HEK293T (cell line): ENCODE measurements at regions not wholly inside any gene's neighbourhood (a gene's known extent, or its start where the extent isn't known, plus 50 kb on each side); places are given as distances from the start of the nearest gene placed in this dataset.

Experiments
- CTCF ChIA-PET: fragments of 350-600 bp; formaldehyde crosslinking; extraction: SDS; loops from one replicate; lab custom pipeline; 2021; ENCODE audit warnings: antibody characterized with exemption, inconsistent platforms; lab: Yijun Ruan, JAX
- POLR2A ChIA-PET: fragments of 350-600 bp; formaldehyde crosslinking; extraction: SDS; loops from one replicate; lab custom pipeline; 2020; ENCODE audit warnings: antibody characterized with exemption, inconsistent platforms; lab: Yijun Ruan, JAX
- DNase-seq: peaks from one replicate; pipeline ENCODE4 v3.0.0; 2012; ENCODE audit warnings: mixed read lengths; ENCODE audit errors: extremely low spot score
- ARNT ChIP-seq: fragments of 450-650 bp; IDR thresholded peaks from 2 replicates; pipeline ENCODE4 v1.6.1; 2017; ENCODE audit warnings: mild to moderate bottlenecking
- BHLHE40 ChIP-seq: fragments of 450-650 bp; IDR thresholded peaks from 2 replicates; pipeline ENCODE4 v1.6.1; 2016; ENCODE audit warnings: mild to moderate bottlenecking, moderate library complexity, borderline replicate concordance
- CTBP1 ChIP-seq: fragments of 450-650 bp; IDR thresholded peaks from 2 replicates; pipeline ENCODE4 v1.6.1; 2016; ENCODE audit warnings: borderline replicate concordance
- ELF4 ChIP-seq: fragments of 450-650 bp; IDR thresholded peaks from 2 replicates; pipeline ENCODE4 v1.6.1; 2017; ENCODE audit warnings: antibody characterized with exemption
- FOXA1 ChIP-seq: fragments of 450-650 bp; IDR thresholded peaks from 2 replicates; pipeline ENCODE4 v1.6.1; 2016; ENCODE audit warnings: mild to moderate bottlenecking
- FOXK2 ChIP-seq: fragments of 450-650 bp; IDR thresholded peaks from 2 replicates; pipeline ENCODE4 v1.6.1; 2016; ENCODE audit warnings: mild to moderate bottlenecking
- FOXM1 ChIP-seq: fragments of 450-650 bp; IDR thresholded peaks from 2 replicates; pipeline ENCODE4 v1.6.1; 2017; ENCODE audit warnings: mild to moderate bottlenecking, borderline replicate concordance
- HDGF ChIP-seq: fragments of 450-650 bp; IDR thresholded peaks from 2 replicates; pipeline ENCODE4 v1.6.1; 2017; ENCODE audit warnings: antibody characterized with exemption, borderline replicate concordance
- L3MBTL2 ChIP-seq: fragments of 450-650 bp; conservative IDR thresholded peaks from 2 replicates; pipeline ENCODE4 v1.6.1; 2016; ENCODE audit warnings: mild to moderate bottlenecking
- LEF1 ChIP-seq: fragments of 450-650 bp; IDR thresholded peaks from 2 replicates; pipeline ENCODE4 v1.6.1; 2017; ENCODE audit warnings: mild to moderate bottlenecking, borderline replicate concordance
- NFRKB ChIP-seq: fragments of 450-650 bp; IDR thresholded peaks from 2 replicates; pipeline ENCODE4 v1.6.1; 2016; ENCODE audit warnings: mild to moderate bottlenecking, moderate library complexity
- SP1 ChIP-seq: fragments of 450-650 bp; IDR thresholded peaks from 2 replicates; pipeline ENCODE4 v1.6.1; 2017
- SUZ12 ChIP-seq: fragments of 450-650 bp; IDR thresholded peaks from 2 replicates; pipeline ENCODE4 v1.6.1; 2016; ENCODE audit warnings: mild to moderate bottlenecking
- TARDBP ChIP-seq: fragments of 450-650 bp; IDR thresholded peaks from 2 replicates; pipeline ENCODE4 v1.6.1; 2016
- ZNF384 ChIP-seq: fragments of 450-650 bp; IDR thresholded peaks from 2 replicates; pipeline ENCODE4 v1.6.1; 2016
- TF ChIP-seq, protein P1 (sequence below): fragments of 450-650 bp; IDR thresholded peaks from 2 replicates; pipeline ENCODE4 v1.6.1; 2016

DNA sequence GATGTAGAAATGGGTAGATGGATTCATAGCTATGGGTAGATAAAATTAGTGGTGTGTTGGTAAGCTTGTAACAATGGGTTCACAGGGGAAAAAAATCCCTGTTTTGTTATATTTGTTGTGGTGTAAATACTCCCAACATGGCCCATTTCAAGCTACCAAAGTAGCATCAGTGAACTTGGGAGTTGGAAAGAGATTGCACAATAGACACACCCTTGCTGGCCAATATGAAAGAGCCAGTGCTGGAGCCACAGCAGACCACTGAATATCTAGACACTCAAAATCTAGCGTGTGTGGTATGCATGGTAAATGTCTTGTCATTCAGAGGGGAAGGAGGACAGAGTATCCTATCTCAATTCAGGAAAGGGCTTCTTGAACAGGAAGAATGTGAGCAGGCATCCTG is 565.1 kb upstream of the SALL1 start:
- TF ChIP-seq BHLHE40 (no peak), HDGF (no peak), SUZ12 (no peak), L3MBTL2 (no peak), FOXK2 (no peak), ELF4 (no peak), CTBP1 (no peak), ZNF384 (no peak), NFRKB (no peak), ARNT (no peak), TARDBP (no peak), FOXA1 (no peak), FOXM1 (no peak), LEF1 (no peak), SP1 (no peak)
- TF ChIP-seq, protein P1, sequence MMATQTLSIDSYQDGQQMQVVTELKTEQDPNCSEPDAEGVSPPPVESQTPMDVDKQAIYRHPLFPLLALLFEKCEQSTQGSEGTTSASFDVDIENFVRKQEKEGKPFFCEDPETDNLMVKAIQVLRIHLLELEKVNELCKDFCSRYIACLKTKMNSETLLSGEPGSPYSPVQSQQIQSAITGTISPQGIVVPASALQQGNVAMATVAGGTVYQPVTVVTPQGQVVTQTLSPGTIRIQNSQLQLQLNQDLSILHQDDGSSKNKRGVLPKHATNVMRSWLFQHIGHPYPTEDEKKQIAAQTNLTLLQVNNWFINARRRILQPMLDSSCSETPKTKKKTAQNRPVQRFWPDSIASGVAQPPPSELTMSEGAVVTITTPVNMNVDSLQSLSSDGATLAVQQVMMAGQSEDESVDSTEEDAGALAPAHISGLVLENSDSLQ, result no peak
- no peak for DNase-seq
- ChIA-PET POLR2A (no interaction called here), CTCF (no interaction called here)

DNA sequence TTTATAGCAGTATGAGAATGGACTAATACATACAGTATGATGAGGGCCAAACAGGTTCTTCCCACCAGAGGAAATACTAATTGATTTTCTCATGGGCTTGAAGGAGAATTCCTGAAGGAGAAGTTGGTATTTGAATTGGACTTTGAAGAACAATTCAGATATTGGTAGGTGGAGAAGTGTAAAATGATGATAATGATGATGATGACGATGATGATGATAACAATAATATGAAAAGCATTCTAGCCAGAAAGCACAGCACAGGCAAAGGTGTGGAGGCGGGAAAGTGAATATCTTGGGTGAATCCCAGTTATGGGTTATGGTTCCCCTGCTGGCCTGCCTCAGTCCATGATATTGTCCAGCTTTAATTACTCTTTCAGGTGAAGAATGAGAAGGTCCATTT is 562.4 kb upstream of the SALL1 start:
- POLR2A ChIA-PET, result no interaction called here
- CTCF ChIA-PET, result no interaction called here
- DNase-seq, result no peak
- TF ChIP-seq FOXK2, result no peak
- TF ChIP-seq TARDBP, result no peak
- no peak for TF ChIP-seq HDGF
- TF ChIP-seq FOXA1, result no peak
- no peak for TF ChIP-seq NFRKB
- TF ChIP-seq, protein P1, result no peak
- no peak for TF ChIP-seq SP1
- no peak for TF ChIP-seq ZNF384
- TF ChIP-seq BHLHE40, result no peak
- TF ChIP-seq ELF4, result no peak
- no peak for TF ChIP-seq CTBP1
- no peak for TF ChIP-seq LEF1
- TF ChIP-seq L3MBTL2, result no peak
- TF ChIP-seq ARNT, result no peak
- no peak for TF ChIP-seq FOXM1
- TF ChIP-seq SUZ12, result no peak

DNA sequence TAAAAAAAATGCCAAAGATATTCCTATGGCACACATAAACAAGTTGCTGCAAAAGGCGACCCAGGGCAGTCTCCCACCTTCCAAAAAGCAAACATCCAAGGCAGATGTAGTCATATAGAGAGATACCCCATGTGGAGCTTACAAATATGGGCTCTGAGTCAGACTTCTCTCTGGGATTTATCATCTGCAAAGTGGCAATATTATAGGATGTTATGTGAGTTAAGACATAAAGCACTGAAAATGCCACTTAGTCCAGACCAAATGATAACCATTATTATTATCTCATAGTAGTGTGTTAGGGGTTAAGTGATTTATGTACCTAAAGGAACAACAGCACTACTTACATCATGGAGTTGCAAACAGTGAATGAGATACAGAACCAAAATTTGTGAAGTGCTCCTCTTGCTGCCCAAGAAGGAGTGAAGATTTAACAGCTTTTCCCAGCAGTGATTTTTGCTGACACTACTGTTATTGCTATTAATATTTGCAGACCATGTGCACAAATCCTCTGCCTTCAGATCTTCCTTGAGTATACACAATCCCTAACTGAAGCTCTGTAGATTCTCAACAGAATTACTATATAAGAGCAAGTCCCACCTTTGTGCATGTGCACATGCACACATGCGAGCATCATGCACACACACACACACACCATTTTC is 560.0 kb upstream of the SALL1 start:
- ChIA-PET CTCF (interaction anchor here (0.6 kb wide), 1 partner anchor 24 kb away, joined by 3 read pairs; no protein-coding TSS in a partner anchor), POLR2A (no interaction called here)
- no peak for TF ChIP-seq L3MBTL2
- TF ChIP-seq ARNT, result no peak
- TF ChIP-seq HDGF, result no peak
- TF ChIP-seq FOXK2, result no peak
- DNase-seq, result no peak

DNA sequence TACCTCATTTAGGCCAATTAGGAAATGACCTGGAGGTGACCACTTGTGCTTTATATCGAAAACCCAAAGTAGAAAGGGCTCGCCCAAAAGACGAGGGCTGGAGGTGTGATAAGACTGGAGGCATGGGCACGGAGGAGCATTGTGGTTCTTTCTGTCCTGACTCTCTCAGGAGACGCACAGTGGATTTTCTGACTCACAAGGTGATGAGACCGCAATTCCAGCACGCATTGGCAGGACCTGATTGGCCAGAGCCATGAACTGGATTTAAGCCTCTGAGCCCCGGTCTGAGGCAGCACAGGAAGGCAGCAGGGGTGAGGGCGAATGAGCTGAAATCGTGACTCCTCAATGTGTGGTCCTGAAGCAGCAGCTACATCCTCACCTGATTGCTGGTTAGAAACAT is 559.1 kb upstream of the SALL1 start:
- TF ChIP-seq BHLHE40 (no peak), FOXM1 (no peak), ZNF384 (no peak), SP1 (no peak)
- POLR2A ChIA-PET, result no interaction called here
- DNase-seq, result no peak
- CTCF ChIA-PET, result interaction anchor here (0.6 to 0.7 kb wide), 2 partner anchors 82 to 221 kb away, joined by 3 to 6 read pairs; no protein-coding TSS in a partner anchor

DNA sequence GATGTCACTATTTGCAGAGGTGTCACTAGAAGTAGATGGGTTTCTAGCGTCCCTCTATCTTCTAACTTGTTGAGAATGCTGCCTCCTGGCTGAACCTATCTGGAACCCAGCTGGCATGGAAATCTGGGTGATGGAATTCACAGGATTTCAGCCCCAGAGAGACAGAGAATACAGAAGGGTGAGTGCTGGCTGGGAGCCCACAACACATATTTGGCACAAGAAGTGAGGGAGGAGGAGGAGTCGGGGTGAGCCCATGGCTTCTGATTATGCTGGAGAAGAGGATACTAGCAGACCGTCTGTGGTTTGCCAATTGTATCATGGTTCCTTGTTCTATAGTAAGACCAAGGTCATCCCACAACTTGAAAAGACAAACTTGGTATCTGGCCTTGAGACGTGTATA is 557.8 kb upstream of the SALL1 start:
- no peak for DNase-seq
- ChIA-PET CTCF (no interaction called here), POLR2A (no interaction called here)
- no peak for TF ChIP-seq NFRKB

DNA sequence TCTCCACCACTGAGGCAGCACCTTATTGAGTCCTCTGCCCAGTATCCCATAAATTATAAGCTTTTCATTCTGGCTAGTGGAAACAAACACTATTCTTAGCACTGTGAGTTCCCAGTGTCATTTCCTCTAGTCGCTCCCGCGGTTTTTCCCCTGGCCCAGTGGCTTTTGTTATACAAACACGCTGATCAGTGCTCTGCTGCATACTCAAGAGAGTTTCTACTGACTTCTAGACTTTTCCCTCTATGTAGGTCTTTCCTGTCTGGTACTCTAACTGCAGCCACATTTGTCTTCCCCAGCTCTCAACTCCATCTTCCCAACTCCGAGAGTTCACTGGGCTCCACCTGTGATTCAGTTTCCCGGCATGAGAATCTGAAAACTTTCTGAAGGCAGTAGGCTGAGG is 556.6 kb upstream of the SALL1 start:
- CTCF ChIA-PET, result no interaction called here
- no peak for DNase-seq
- POLR2A ChIA-PET, result no interaction called here
- no peak for TF ChIP-seq FOXA1
- no peak for TF ChIP-seq HDGF
- TF ChIP-seq SUZ12, result no peak
- TF ChIP-seq TARDBP, result no peak
- TF ChIP-seq ZNF384, result no peak
- no peak for TF ChIP-seq ELF4

DNA sequence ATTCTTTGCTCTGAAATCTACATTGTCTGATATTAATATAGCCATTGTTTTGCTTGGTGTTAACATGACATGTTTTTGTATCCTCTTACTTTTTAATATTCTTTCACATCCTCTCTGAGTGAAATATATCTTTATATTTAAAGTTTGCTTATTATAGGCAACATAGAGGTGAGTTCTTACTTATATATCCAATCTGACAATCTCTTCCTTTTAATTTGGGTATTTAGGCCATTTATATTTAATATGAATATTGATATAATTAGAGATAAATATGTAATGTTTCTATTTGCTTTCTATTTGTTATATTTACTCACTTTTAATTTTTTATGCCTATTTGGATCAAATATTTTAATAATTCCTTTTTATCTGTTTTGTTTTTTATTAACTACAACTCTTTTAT is 554.1 kb upstream of the SALL1 start:
- ChIA-PET POLR2A (no interaction called here), CTCF (no interaction called here)
- DNase-seq, result no peak
- TF ChIP-seq CTBP1 (no peak), SUZ12 (no peak), HDGF (no peak)

DNA sequence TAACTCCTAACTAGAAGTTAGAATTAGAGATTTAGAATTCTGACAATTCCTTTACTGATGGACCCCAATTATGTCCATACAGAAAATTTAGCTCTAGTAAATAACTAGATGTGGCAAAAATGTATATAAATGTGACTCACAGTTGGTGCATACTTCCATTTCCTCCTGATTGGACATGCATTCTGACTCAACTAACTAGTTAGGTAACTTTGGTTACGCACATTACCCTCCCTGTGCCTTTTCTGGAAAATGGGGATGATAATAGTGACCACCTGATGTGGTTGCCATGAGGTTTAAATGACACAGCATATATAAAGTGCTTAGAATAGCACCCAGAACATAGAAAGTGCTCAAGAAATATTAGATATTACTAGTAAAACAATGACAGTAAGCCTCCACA is 550.0 kb upstream of the SALL1 start:
- TF ChIP-seq ZNF384 (no peak), HDGF (no peak), CTBP1 (no peak), FOXA1 (no peak)
- DNase-seq, result no peak
- POLR2A ChIA-PET, result no interaction called here
- CTCF ChIA-PET, result no interaction called here
